ENCODE measurements at regions not wholly inside any gene's neighbourhood (a gene's known extent, or its start where the extent isn't known, plus 50 kb on each side); places are given as distances from the start of the nearest gene placed in this dataset.

DNA sequence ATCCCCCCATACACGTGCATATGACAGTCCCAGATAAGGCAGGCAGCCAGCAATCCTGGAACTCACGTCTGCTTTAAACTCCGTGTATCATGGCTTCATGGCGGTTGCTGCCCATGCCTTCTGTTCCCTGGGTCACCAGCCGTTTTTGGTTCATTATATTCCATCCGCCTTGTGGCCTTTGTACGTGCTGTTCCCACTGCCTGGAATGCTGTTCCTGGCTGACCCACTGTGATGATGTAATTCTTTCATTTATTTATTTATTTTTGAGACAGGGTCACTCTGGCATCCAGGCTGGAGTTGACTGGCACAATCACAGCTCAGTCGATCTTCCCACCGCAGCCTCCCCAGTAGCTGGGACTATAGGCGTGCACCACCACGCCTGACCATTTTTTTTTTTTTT lies 136.7 kb upstream of the GSE1 start:
- peaks cover 9% of the 10 kb centered on the region for H3K4me1 ChIP-seq (ENCODE audit: control insufficient read depth, insufficient read depth, low read length)
- H3K9me3 ChIP-seq (ENCODE audit: control insufficient read depth, low read length), result no peaks in the 10 kb centered on the region
- Mint-ChIP-seq H3K27me3 (ENCODE audit: insufficient read depth) (no peaks in the 10 kb centered on the region), H3K36me3 (ENCODE audit: low read depth) (no peaks in the 10 kb centered on the region), H3K27ac (no peak overlapping the region), H3K9me3 (no peaks in the 10 kb centered on the region), H3K4me3 (no peak overlapping the region), H3K4me1 (peaks cover 20% of the 10 kb centered on the region)
- H3K27ac ChIP-seq (ENCODE audit: low read depth, low read length), result no peak overlapping the region
- no peak overlapping the region for H3K4me3 ChIP-seq (ENCODE audit: low read length)
- 92 to 93% methylated on average over 9 to 11 of the region's 11 CpGs for WGBS, 2 experiments (ENCODE audit: insufficient coverage in 1 of 2, insufficient read length in 1 of 2)
- H3K36me3 ChIP-seq (ENCODE audit: control insufficient read depth, insufficient read depth, low read length), result no peaks in the 10 kb centered on the region
- no peak for DNase-seq
- no peaks in the 10 kb centered on the region for H3K27me3 ChIP-seq (ENCODE audit: control insufficient read depth, insufficient read depth, low read length, poor library complexity, severe bottlenecking)
- no peak overlapping the region for H3K9ac ChIP-seq (ENCODE audit: extremely low read depth, low read length, poor library complexity, severe bottlenecking)
- TF ChIP-seq, protein P1, sequence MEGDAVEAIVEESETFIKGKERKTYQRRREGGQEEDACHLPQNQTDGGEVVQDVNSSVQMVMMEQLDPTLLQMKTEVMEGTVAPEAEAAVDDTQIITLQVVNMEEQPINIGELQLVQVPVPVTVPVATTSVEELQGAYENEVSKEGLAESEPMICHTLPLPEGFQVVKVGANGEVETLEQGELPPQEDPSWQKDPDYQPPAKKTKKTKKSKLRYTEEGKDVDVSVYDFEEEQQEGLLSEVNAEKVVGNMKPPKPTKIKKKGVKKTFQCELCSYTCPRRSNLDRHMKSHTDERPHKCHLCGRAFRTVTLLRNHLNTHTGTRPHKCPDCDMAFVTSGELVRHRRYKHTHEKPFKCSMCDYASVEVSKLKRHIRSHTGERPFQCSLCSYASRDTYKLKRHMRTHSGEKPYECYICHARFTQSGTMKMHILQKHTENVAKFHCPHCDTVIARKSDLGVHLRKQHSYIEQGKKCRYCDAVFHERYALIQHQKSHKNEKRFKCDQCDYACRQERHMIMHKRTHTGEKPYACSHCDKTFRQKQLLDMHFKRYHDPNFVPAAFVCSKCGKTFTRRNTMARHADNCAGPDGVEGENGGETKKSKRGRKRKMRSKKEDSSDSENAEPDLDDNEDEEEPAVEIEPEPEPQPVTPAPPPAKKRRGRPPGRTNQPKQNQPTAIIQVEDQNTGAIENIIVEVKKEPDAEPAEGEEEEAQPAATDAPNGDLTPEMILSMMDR (conservative IDR thresholded peaks at IDR 0.05), result no peak

DNA sequence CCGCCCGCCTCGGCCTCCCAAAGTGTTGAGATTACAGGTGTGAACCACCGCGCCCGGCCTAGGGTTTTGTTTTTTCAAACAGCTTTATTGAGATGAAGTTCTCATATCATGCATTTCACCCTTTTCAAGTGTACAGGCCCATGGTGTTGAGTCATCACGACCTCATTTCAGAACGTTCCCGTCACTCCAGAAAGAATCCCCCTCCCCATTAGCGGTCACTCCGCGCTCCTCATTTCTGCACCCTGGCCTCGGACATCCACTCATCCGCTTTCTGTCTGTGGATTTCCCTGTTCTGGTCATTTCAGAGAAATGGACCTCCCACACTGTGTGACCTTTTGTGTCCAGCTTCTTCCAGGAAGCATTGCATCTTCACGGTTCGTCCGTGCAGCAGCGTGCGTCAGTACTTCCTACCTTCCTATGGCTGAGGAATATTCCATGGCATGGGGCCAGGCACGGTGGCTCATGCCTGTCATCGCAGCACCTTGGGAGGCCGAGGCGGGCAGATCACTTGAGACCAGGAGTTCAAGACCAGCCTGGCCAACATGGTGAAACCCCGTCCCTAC lies 135.2 kb upstream of the GSE1 start:
- Histone ChIP-seq H3K9ac (ENCODE audit: extremely low read depth, low read length, poor library complexity, severe bottlenecking) (no peak overlapping the region), H3K36me3 (ENCODE audit: control insufficient read depth, insufficient read depth, low read length) (no peaks in the 10 kb centered on the region), H3K9me3 (ENCODE audit: control insufficient read depth, low read length) (no peaks in the 10 kb centered on the region), H3K4me3 (ENCODE audit: low read length) (no peak overlapping the region), H3K4me1 (ENCODE audit: control insufficient read depth, insufficient read depth, low read length) (peaks cover 9% of the 10 kb centered on the region), H3K27me3 (ENCODE audit: control insufficient read depth, insufficient read depth, low read length, poor library complexity, severe bottlenecking) (no peaks in the 10 kb centered on the region), H3K27ac (ENCODE audit: low read depth, low read length) (no peak overlapping the region)
- Mint-ChIP-seq H3K9me3 (no peaks in the 10 kb centered on the region), H3K4me1 (peaks cover 16% of the 10 kb centered on the region), H3K27ac (no peak overlapping the region), H3K36me3 (ENCODE audit: low read depth) (no peaks in the 10 kb centered on the region), H3K4me3 (no peak overlapping the region), H3K27me3 (ENCODE audit: insufficient read depth) (no peaks in the 10 kb centered on the region)
- DNase-seq, result no peak
- TF ChIP-seq, protein P1 (conservative IDR thresholded peaks at IDR 0.05), result no peak
- 91 to 94% methylated on average over 19 to 23 of the region's 24 CpGs for WGBS, 2 experiments (ENCODE audit: insufficient coverage in 1 of 2, insufficient read length in 1 of 2)

DNA sequence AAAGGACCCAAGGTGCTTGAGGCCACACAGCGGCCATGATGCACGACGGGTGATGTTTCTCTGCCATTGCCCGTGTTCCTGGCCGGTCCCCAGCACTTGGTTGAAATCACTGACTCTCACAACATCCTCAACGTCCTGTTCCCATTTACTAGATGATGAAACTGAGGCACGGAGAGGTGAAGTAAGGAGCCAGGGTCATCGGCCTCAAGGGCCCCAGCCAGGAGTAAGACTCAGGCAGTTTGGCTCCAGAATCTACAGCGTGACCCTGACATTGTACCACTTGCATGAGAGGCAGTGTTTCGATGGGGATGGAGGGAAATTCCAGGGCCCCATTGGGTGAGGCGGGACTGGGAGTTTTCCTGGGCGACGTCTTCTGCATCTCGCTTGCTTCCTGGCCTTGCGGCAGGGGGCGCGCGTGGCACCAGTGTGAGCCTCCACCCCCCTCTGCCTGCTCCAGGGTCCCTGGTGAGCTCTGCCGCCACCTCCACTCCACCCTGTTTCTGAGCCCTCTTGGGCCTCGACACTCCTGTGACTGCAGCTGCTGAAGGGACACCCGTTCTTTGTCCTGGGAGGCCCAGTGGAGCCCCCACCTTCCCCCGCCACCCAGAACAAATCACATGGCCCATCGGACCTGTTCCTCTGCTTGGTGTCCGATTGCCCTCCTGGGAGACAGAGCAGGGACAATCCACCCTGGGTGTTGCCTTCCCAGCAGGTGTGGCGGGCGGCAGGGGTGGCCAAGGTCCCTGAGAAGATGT lies 133.0 kb upstream of the GSE1 start:
- no peaks in the 10 kb centered on the region for H3K27me3 Mint-ChIP-seq (ENCODE audit: insufficient read depth)
- Histone ChIP-seq H3K4me3 (ENCODE audit: low read length) (no peak overlapping the region), H3K9me3 (ENCODE audit: control insufficient read depth, low read length) (no peaks in the 10 kb centered on the region), H3K9ac (ENCODE audit: extremely low read depth, low read length, poor library complexity, severe bottlenecking) (no peak overlapping the region), H3K27me3 (ENCODE audit: control insufficient read depth, insufficient read depth, low read length, poor library complexity, severe bottlenecking) (no peaks in the 10 kb centered on the region), H3K27ac (ENCODE audit: low read depth, low read length) (no peak overlapping the region), H3K4me1 (ENCODE audit: control insufficient read depth, insufficient read depth, low read length) (no peaks in the 10 kb centered on the region), H3K36me3 (ENCODE audit: control insufficient read depth, insufficient read depth, low read length) (no peaks in the 10 kb centered on the region)
- H3K36me3 Mint-ChIP-seq (ENCODE audit: low read depth), result no peaks in the 10 kb centered on the region
- no peaks in the 10 kb centered on the region for H3K9me3 Mint-ChIP-seq
- peaks cover 3% of the 10 kb centered on the region for H3K4me1 Mint-ChIP-seq
- TF ChIP-seq, protein P1 (conservative IDR thresholded peaks at IDR 0.05), result peak; percentile 64
- 84 to 90% methylated on average over 25 to 26 of the region's 26 CpGs for WGBS, 2 experiments (ENCODE audit: insufficient coverage in 1 of 2, insufficient read length in 1 of 2)
- peak; percentile 84 for DNase-seq
- no peak overlapping the region for H3K27ac Mint-ChIP-seq
- no peak overlapping the region for H3K4me3 Mint-ChIP-seq

Measured in endodermal cell (in vitro differentiated cells).